ENCODE measurements at regions not wholly inside any gene's neighbourhood (a gene's known extent, or its start where the extent isn't known, plus 50 kb on each side); places are given as distances from the start of the nearest gene placed in this dataset.

DNA sequence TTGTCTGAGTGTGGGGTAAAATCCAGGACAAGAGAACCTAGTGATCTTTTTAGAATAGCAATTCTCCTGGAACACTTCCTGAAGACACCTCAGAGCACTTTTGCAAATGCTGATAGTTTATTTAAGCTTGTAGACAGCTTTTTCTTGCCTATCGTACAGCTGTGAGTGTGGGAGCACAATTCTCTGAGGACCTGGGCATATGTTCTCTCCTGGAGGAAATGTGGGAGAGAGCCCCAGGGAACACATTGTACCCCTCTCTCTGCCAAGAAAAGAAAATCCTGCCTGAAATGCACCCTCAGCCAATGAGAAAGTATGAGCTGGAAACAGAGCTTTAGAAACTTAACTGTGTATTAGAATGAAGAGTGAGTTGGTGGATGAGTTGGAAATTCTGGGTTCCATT is 308.3 kb upstream of the SEMA6D start:
- FAIRE-seq, result no peak
- Histone ChIP-seq H3K4me2 (ENCODE audit: low read depth, low read length) (no peak overlapping the region), H3K4me1 (ENCODE audit: insufficient read depth, low read length) (no peaks in the 10 kb centered on the region), H3K79me2 (ENCODE audit: insufficient read depth, low read length) (no peaks in the 10 kb centered on the region), H3K27ac (ENCODE audit: extremely low read length, insufficient read depth, low read length) (no peak overlapping the region), H3K27me3 (ENCODE audit: control insufficient read depth in 1 of 2, insufficient read depth in 2 of 2, low read length in 2 of 2) (no peaks in the 10 kb centered on the region), H3K9ac (ENCODE audit: insufficient read depth, low read depth, low read length) (no peak overlapping the region), H3K4me3 (replicated peaks in 1 of 3; ENCODE audit: insufficient read depth in 1 of 3, low read depth in 2 of 3, low read length in 3 of 3) (no peak overlapping the region), H3K9me3 (ENCODE audit: low read length) (peaks cover 7% of the 10 kb centered on the region), H2AFZ (ENCODE audit: low read length) (no peak overlapping the region), H3K36me3 (replicated peaks in 1 of 2; ENCODE audit: control insufficient read depth in 1 of 2, insufficient read depth in 2 of 2, low read length in 2 of 2) (no peaks in the 10 kb centered on the region), H4K20me1 (ENCODE audit: insufficient read depth, low read length) (no peaks in the 10 kb centered on the region)
- 0% methylated on average over 1 of the region's 1 CpG for WGBS (ENCODE audit: low lambda C conversion rate)
- CTCF ChIA-PET (ENCODE audit: low intra/inter-chr PET ratio, low total read pairs), result no interaction called here
- intact Hi-C loops (cut with micrococcal nuclease; ENCODE audit: unreplicated experiment), result no loop called here
- POLR2A ChIA-PET, result no interaction called here
- in situ Hi-C loops (cut with HindIII; ENCODE audit: extremely low pct_ligation_motif_present, low pct_unique_long_range_greater_than_20kb), result no loop called here
- TF ChIP-seq SNAI1 (CRISPR knock-in tag; IDR thresholded peaks at IDR 0.05; ENCODE audit: borderline replicate concordance) (no peak), NFIC (IDR thresholded peaks at IDR 0.05; ENCODE audit: low read length) (no peak), THAP11 (CRISPR knock-in tag; IDR thresholded peaks at IDR 0.05) (no peak), MAFF (IDR thresholded peaks at IDR 0.05; ENCODE audit: low read depth, low read length) (no peak), ZNF44 (CRISPR knock-in tag; IDR thresholded peaks at IDR 0.05) (no peak), EHMT2 (IDR thresholded peaks at IDR 0.05; ENCODE audit: borderline replicate concordance, low read depth, low read length) (no peak), MAFG (CRISPR knock-in tag; IDR thresholded peaks at IDR 0.05) (no peak), ZNF235 (CRISPR knock-in tag; IDR thresholded peaks at IDR 0.05; ENCODE audit: borderline replicate concordance) (no peak), ZBTB7B (CRISPR knock-in tag; IDR thresholded peaks at IDR 0.05) (no peak), MTF2 (CRISPR knock-in tag; IDR thresholded peaks at IDR 0.05; ENCODE audit: borderline replicate concordance) (no peak)
- TF ChIP-seq, protein P1, sequence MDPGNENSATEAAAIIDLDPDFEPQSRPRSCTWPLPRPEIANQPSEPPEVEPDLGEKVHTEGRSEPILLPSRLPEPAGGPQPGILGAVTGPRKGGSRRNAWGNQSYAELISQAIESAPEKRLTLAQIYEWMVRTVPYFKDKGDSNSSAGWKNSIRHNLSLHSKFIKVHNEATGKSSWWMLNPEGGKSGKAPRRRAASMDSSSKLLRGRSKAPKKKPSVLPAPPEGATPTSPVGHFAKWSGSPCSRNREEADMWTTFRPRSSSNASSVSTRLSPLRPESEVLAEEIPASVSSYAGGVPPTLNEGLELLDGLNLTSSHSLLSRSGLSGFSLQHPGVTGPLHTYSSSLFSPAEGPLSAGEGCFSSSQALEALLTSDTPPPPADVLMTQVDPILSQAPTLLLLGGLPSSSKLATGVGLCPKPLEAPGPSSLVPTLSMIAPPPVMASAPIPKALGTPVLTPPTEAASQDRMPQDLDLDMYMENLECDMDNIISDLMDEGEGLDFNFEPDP (CRISPR knock-in tag; conservative IDR thresholded peaks at IDR 0.05), result no peak
- TF ChIP-seq, protein P2, sequence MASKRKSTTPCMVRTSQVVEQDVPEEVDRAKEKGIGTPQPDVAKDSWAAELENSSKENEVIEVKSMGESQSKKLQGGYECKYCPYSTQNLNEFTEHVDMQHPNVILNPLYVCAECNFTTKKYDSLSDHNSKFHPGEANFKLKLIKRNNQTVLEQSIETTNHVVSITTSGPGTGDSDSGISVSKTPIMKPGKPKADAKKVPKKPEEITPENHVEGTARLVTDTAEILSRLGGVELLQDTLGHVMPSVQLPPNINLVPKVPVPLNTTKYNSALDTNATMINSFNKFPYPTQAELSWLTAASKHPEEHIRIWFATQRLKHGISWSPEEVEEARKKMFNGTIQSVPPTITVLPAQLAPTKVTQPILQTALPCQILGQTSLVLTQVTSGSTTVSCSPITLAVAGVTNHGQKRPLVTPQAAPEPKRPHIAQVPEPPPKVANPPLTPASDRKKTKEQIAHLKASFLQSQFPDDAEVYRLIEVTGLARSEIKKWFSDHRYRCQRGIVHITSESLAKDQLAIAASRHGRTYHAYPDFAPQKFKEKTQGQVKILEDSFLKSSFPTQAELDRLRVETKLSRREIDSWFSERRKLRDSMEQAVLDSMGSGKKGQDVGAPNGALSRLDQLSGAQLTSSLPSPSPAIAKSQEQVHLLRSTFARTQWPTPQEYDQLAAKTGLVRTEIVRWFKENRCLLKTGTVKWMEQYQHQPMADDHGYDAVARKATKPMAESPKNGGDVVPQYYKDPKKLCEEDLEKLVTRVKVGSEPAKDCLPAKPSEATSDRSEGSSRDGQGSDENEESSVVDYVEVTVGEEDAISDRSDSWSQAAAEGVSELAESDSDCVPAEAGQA (IDR thresholded peaks at IDR 0.05; ENCODE audit: low read depth), result no peak
- TF ChIP-seq, protein P2 (CRISPR knock-in tag; IDR thresholded peaks at IDR 0.05; ENCODE audit: borderline replicate concordance), result no peak
- TF ChIP-seq, protein P3, sequence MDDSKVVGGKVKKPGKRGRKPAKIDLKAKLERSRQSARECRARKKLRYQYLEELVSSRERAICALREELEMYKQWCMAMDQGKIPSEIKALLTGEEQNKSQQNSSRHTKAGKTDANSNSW (CRISPR knock-in tag; IDR thresholded peaks at IDR 0.05; ENCODE audit: borderline replicate concordance), result no peak
- TF ChIP-seq, protein P4, sequence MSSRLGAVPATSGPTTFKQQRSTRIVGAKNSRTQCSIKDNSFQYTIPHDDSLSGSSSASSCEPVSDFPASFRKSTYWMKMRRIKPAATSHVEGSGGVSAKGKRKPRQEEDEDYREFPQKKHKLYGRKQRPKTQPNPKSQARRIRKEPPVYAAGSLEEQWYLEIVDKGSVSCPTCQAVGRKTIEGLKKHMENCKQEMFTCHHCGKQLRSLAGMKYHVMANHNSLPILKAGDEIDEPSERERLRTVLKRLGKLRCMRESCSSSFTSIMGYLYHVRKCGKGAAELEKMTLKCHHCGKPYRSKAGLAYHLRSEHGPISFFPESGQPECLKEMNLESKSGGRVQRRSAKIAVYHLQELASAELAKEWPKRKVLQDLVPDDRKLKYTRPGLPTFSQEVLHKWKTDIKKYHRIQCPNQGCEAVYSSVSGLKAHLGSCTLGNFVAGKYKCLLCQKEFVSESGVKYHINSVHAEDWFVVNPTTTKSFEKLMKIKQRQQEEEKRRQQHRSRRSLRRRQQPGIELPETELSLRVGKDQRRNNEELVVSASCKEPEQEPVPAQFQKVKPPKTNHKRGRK (CRISPR knock-in tag; IDR thresholded peaks at IDR 0.05), result no peak
- TF ChIP-seq, protein P5, sequence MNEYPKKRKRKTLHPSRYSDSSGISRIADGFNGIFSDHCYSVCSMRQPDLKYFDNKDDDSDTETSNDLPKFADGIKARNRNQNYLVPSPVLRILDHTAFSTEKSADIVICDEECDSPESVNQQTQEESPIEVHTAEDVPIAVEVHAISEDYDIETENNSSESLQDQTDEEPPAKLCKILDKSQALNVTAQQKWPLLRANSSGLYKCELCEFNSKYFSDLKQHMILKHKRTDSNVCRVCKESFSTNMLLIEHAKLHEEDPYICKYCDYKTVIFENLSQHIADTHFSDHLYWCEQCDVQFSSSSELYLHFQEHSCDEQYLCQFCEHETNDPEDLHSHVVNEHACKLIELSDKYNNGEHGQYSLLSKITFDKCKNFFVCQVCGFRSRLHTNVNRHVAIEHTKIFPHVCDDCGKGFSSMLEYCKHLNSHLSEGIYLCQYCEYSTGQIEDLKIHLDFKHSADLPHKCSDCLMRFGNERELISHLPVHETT (CRISPR knock-in tag; conservative IDR thresholded peaks at IDR 0.05), result no peak
- no peak for DNase-seq (ENCODE audit: low spot score)
- no peak for ATAC-seq
- no TSS peak for BruUV-seq (replicated peaks)
